Anterior cingulate cortex (tissue), 58 donors: ENCODE measurements at regions not wholly inside any gene's neighbourhood (a gene's known extent, or its start where the extent isn't known, plus 50 kb on each side); places are given as distances from the start of the nearest gene placed in this dataset.

Experiments
- DNase-seq, 58 donors: peaks; one replicate each; lab custom pipeline; 2025; lab: John Stamatoyannopoulos, UW

DNA sequence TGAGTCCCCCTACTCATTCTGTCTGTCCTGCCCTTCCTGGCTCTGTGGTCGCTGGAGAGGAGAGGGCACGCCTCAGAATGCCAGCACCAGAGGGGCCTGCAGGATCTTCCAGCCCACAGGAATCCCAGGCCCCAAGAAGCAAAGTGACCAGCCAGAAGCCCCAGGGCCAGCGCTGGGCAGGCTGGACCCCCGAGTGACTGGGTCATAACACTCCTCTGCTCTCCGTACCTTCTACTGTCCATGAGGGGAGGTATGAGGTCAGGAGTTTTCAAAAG, 102.6 kb upstream of the GPR26 start:
- no peak for DNase-seq

DNA sequence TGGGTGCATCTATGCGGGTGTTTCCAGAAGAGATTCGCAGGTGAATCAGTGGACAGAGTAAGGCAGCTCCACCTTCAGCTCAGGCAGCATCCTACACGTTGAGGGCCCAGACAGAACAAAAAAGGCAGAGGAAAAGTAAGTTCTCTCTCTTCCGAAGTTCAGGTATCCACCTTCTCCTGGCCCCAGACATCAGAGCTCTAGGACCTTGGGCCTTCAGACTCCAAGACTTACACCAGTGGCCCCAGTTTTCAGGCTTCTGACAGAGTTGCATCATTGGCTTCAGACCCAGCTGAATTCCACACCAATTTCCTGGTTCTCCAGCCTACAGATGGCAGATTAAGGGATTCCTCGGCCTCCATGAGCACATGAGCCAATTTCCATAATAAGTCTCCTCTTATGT, 102.2 kb upstream of the GPR26 start:
- DNase-seq = no peak

DNA sequence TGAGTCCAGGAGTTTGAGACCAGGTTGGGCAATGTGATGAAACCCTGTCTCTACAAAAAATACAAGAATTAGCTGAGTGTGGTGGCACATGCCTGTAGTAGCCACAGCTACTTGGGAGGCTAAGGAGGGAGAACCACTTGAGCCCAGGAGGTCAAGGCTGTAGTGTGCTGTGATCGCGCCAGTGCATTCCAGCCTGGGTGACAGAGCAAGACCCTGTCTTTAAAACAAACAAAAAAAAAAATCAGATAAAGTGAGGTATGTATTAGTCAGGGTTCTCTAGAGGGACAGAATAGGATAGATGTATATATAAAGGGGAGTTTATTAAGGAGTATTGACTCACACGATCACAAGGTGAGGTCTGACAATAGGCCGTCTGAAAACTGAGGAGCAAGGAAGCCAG, 101.5 kb upstream of the GPR26 start:
- no peak for DNase-seq

DNA sequence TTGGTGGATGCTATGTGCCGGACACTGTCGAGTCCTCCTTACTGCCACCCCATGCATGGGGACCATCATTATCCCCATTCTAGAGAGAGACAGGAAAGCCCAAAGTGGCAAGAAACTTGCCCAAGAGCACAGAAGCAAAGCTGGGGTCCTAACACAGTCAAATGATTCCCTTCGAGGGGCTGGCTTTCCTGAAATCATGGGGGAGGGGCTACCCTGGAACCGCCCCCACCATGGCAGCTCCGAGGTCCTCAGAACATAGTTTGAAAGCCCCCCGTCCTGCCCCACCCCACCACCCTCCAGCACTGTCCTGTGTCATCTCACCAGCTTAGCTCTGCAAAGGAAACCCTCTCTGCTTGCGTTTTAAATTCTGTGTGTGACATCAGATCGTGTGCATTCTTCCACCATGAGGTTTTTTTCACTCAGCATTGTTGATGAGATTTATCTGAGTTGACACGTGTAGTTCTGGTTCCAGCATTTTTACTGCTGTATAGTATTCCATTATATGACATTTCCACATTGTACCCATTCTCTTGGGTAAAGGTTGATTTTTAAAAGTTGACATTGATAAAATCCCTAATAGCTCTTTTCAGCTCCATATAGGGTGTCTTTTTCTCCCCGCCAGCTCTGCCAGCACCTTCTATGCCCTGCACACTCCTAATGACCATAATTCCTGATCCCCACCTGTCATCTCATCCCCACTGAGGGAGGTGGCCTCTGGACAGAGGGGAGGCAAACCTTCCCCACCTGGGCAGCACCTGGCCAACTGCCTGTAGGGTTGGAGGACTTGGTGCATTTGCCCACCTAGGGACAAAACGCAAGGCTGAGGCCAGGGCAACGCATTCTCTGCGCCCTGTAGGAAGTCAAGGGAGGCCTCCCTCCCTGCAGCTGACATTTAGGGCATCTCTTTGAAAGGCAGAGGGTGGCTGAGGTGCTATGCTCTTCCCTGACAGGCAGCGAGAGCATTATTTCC, 100.2 kb upstream of the GPR26 start:
- no peak for DNase-seq

DNA sequence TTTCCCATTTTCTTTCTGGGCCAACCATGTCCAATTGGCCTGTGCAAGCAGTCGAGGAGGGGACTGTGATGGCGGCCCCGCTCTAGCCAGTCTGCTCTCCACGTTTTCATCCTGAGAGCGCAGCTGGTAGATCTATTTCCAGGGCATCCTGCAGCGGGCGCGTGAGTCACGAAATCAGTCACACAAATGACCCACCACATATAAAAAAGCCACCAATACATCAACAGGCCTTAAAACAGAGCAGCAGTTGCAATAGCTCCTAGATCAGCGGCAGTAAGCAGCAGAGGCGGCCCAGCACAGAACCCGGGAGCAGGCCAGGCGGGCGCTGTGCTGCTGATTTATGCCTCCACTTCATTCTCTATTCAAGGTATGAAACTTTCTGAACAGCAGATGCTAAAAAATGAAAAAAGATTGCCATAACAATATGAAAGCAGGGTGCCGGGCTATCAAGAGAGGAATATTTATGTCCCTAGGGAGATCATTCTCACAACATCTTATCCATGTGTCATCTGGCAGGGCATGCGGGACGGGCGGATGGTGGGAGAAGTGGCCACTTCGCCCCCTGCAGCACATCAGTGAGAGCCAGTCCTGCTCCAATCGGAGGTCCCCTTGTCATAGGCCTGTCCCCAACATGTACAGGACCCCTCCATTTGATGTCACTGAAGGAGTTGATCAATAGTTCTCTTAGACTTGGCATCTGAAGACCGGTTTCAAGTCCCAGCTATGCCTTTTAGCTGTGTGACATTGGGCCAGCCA, 98.0 kb upstream of the GPR26 start:
- no peak for DNase-seq

DNA sequence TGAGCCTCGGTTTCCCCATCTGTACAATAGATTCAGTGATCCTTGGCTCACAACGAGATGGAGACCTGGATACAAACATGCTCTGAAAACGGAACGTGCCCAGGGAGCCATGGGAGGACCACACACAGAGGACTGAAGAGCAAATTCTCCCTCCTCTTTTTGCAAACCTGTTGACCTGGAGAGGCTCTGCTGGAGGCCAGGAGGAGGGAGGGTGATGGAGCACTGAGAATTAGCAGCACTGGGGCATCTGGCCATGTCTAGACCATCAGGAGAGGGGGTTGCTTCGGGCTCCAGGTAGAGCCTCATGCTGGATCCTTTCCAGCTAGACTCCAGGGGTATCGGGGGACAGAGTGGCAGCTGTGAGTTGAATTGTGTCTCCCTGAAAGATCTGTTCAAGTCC, 97.4 kb upstream of the GPR26 start:
- DNase-seq = no peak

DNA sequence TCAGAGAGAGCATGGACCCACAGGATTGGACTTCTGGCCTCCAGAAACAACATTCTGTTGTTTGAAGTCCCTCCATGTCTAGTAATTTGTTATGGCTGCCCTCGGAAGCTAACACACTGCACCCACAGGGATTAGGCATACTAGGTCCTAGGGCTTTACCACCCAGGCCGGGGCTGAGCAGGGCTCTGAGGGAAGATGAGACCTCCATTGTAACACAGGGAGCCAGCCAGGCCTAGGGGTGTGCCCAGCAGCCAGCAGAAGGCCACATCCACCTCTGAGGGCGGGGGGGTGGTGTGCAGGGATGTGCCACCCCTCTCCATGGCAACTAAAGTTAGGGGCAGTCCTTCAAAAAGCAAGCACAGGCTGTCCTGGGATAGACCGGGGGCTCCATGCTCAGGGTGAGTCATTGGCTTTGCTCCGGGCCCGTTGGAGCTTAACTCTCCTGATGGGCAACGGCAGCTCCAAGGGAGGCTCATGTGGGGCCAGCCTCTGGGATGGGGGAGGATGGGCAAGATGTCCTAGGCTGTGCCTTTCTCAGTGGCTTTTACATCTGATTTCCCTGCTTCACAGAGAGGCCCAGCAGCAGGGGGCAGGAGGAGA, 96.6 kb upstream of the GPR26 start:
- no peak for DNase-seq

DNA sequence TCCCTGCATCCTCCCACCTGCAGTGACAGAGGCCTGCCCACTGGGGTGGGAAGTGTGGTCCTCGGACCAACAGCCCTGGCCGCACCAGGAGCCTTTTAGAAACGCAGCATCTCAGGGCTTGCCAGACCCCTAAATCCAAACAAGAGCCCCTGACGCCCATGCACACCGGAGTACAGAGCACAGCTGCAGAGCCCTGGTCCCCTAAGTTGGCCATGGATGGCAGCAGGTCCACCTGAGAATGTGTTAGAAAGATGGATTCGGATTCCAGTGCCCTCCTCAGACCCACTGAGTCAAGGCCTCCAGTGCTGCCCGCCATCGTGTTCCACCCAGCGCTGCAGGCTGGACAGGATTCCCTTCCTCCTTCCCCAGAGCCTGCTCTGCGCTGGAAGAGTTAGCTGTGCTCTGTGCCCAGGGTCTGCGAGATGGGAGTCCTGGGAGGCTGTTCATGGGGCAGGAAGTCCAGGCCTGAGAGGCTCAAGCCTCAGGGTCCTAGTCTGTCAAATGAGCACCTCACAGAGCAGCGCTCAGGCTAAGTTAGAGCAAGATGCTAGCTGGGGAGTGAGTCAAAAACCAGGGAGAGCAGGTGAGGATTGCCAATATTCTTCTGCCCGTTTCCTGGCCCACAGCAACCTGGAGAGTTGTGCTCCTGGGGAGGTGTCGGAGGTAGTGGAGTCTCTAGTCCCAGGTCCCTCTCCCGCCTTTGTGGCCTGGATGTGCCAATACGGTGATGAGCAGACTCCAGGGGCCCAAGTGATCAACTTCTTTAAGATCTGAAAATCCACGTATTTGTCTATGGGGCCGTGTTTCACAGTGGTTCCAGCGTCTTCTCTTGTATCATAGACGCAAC, 95.9 kb upstream of the GPR26 start:
- DNase-seq = no peak

DNA sequence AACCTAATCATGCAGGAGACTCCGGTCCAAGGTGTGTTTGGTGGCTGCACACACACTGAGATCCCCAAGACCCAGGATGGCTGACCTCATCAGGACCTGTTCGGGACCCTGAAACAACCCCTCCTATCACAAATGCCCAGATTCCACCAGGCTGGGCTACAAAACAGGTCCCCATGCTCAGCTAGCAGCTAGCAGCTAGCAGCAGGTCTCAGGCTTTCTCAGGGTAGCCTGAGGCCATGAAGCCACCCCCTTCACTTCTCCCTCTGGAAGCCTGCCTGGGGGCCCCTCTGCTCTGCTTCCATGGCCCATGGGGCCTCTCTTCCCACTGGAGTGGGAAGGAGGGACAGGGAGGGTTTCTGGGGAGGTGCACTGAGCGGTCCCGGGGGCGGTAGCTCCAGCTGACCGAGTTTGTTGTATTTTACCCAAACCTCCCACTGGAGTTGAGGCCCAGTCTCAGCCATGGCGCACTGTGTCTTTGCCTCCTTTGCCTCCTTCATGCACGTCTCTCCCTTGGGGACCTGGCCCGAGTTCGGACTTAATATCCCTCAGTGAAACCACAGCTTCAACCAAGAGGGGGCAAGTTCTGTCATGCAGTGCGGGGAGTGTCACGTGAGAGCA, 95.1 kb upstream of the GPR26 start:
- no peak for DNase-seq

DNA sequence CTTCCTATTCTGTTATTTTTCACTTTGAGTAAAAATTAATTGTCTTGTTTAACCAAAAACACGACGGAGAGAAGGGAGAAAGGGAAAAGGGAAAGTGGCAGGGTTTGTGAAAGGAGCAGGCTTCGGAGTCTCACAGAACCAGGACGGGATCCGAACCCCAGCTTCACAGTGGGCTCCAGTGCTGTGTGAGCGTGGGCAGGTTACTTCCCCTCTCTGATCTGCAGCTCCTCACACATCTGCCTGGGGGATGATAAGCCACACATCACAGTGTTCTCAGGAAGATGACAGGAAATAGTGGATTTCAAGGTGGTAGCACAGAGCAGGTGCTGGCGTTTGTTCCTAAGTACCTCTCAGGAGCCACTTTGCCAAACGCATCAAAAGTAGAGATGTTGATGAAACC, 94.2 kb upstream of the GPR26 start:
- no peak for DNase-seq

DNA sequence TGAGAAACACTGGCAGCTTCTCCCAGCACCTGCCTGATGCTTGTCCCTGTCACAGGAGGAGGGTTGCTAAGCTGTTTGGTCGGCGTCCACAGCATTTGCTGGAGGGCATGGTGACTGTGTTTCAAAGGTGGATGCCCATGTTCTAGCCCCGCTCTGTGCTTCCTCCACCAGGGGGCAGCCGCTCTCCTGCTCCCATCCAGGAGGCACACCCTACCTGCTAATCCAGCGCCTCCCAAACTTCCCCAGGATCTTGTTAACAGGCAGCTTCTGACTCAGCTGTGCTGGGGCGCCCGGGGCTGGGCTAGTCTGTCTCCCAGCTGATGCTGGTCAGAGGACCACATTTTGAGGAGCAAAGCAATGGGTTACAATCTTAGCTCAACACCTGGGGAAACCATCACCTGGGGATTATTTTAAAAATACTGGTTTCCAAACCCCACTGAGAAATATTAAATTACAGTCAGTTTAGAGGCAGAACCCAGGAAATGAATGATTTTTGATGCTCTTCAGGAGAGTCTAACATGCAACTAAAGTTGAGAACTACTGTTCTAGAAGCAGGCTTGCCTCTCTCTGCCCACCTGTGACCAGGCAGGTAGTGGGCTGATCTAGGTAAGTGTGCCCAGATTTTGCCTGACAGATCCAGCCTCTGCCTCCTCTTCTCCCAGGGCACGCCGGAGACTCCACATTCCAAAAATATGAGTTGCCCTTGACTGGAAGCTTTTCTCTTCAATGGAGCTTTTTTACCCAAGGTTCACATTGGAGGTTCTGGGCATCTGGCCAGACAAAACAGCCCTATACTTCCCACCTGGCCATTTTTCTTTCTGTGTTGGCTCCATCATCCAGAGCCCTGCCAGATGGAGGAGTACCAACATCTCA, 92.7 kb upstream of the GPR26 start:
- no peak for DNase-seq

DNA sequence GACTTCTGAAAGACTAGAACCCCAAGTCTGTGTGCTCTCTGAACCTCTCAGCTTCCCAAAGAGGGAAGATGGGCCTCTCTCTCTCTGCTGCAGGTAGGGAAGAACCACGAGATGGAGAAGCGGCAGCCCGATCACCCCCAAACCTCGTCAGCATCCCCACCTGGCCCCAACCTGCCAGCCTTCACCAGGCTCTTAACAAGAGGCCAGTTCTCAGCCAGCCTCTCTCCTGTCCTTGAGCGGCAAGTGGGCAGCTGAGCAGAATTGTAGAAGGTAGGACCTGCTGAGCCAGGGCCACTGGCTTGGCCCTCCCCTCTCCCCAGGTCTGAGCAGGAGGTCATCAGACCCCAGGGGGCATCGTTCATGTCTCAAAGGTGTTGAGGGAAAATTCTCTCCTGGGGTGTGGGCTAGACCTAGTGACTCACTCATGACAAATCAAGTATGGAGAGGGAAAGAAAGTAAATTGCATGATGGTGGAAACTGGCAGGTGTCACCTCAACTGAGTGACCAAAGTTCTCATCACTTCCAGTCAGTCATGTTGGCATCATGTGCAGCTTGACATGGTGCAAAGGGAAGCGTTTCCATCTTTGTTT, 92.0 kb upstream of the GPR26 start:
- DNase-seq = no peak

DNA sequence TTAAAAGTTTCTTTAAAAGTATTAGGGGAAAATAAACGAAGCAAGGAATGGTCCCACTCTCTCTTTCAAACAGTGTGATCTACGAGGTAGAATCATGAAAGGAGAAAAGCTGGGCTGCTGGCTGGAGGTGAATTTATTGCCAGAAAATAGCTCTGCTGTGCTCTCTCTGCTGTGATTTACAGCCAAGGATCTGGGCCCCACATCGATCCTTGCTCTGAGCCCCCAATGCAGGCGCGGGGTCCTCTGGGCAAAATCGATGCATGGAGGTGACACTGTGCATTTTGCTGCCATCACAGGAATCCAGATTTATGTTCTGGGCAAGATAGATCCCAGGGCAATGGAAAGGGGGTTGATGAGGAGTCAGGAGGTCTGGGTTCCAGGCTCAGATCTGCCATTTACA, 91.0 kb upstream of the GPR26 start:
- DNase-seq = no peak

DNA sequence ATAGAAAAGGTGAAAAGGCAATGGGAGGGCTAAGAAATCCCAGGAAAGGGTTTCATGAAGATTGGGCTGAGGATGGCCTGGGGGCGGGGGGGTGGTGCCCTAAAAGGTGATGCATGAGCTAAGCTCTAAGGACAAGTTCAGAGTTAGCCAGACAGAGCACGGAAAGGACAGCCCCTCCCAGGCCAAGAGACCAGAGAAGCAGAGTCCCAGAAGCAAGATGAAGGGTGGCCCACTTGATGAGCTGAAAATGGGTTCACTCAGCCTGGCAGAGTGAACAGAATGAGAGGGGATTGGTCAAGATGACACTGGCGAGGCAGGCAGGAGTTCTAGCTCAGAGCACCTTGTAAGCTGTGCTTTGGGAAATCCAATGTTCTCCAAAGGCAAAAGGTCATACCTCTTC, 89.4 kb upstream of the GPR26 start:
- no peak for DNase-seq

DNA sequence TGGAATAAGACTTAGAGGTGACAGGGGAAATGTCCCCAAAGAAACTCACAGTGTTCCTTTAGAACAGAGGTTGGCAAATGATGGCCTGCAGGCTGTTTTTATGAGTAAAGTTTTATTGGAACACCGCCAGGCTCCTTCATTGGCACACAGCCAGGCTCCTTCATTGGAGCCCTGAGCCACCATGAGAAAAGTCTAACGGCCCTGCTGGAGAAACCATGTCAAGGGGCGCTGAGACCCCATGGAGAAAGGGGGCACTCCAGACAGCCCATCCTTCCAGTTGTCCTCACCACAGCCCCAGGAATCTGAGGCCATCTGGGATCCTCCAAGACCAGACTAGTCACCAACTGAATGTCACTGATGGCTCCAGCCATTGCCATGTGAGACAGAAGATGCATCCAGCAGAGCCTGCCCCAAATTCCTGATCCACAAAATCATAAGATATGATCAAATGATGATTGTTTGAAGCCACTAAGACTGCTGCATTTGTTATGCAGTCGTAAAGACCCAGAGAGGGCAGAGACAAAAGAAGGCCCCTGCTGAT, 88.2 kb upstream of the GPR26 start:
- no peak for DNase-seq

DNA sequence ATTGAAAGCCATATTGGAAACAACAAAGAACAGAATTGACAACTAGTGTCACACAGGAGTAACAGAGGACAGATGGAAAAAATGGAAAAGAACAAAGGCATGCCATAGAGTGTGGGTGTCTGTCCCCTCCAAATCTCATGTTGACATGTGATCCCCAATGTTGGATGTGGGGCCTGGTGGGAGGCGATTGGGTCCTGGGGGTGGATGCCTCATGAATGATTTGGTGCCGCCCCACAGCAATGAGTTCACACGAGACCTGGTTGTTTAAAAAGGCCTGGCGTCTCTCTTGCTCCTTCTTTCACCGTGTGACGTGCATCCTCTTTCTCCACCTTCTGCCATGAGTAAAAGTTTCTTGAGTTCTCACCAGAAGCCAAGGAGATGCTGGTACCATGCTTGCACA, 87.4 kb upstream of the GPR26 start:
- no peak for DNase-seq

DNA sequence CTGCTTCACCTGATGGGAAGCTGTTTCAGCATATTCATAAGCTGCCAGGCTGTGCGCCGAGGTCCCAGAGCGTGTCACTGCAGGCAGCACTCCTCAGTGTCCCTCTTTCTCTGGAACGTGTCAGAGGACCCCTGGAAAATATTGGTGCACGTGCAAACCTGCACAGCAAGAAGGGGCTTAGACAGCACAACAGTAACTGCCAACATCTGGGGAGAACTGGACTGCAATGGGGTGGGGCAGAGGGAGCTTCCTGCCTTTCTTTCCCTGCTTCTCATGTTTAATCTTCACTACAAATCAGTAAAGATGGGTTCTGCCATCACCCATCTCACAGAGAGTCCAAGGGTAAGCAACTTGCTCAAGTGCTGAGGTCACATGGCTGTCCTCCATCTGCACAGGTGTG, 86.5 kb upstream of the GPR26 start:
- DNase-seq = no peak

DNA sequence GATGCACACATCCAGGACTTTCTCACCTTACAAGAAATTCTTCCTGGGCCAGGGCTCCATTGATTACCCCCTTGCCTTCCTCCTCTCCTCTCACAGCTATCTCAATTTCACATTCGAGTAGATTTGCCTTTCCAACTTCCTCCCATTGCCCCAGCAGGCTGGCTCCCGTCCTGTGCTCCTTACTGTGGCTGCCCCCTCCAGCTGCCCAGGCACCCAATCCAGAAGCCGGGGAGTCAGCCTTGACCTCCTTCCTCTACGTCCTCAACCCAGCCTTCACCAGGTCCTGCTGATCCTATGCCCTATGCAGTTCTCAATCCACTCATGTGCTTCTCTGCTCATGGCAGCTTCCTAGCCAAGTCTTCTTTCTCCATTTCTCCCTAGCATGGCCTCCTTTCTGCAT, 85.7 kb upstream of the GPR26 start:
- DNase-seq = no peak

DNA sequence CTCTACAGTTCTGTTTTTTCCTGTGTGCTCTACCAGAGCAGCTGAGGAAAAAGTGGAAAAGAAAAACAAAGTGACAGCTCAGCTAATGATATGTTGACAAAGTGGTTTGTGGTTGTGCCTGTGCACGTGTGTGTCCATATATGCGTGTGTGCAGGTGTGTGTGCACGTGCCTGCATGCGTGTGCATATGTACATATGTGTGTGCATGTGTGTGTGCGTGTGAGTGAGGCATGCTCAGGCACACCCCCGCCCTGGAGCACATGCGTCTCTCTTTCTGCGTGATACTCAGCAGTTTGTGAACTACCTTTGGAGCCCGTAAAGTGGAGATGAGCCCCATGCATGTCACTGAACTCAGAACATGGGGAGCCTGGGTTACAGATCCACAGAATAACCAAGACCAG, 84.5 kb upstream of the GPR26 start:
- no peak for DNase-seq
